Liver (tissue), 8 donors: ENCODE measurements at regions not wholly inside any gene's neighbourhood (a gene's known extent, or its start where the extent isn't known, plus 50 kb on each side); places are given as distances from the start of the nearest gene placed in this dataset.

ENCODE experiments used
- DNase-seq: peaks from one replicate; pipeline ENCODE4 v3.0.0-alpha.2; 2017; ENCODE audit warnings: low spot score
- H3K27ac ChIP-seq, 2 donors: one replicate each; pipeline ENCODE4 v1.7.0; 2013; ENCODE audit warnings: inconsistent platforms in 2 of 2, low read length in 2 of 2, control low read depth in 1 of 2, low read depth in 1 of 2, mild to moderate bottlenecking in 1 of 2
- H3K27me3 ChIP-seq, 4 donors: one replicate each; pipeline versions ENCODE4 v1.6.1 to v1.7.0; 2013; ENCODE audit warnings: low read length in 3 of 4, inconsistent platforms in 1 of 4, mild to moderate bottlenecking in 1 of 4, moderate library complexity in 1 of 4; ENCODE audit not compliant: control insufficient read depth in 4 of 4, insufficient read depth in 4 of 4
- H3K36me3 ChIP-seq, 4 donors: one replicate each; pipeline versions ENCODE4 v1.6.1 to v1.7.0; 2013; ENCODE audit warnings: low read length in 3 of 4, mild to moderate bottlenecking in 3 of 4, low read depth in 1 of 4, moderate library complexity in 1 of 4; ENCODE audit not compliant: control insufficient read depth in 4 of 4, insufficient read depth in 3 of 4
- H3K4me1 ChIP-seq, 4 donors: one replicate each; pipeline versions ENCODE4 v1.6.1 to v1.7.0; 2013; ENCODE audit warnings: low read length in 3 of 4, mild to moderate bottlenecking in 3 of 4, moderate library complexity in 1 of 4; ENCODE audit not compliant: control insufficient read depth in 4 of 4, insufficient read depth in 4 of 4
- H3K4me3 ChIP-seq, 3 donors: one replicate each; pipeline versions ENCODE4 v1.6.1 to v1.7.0; 2013; ENCODE audit warnings: low read length in 3 of 3, control low read depth in 1 of 3, low read depth in 1 of 3, mild to moderate bottlenecking in 1 of 3
- H3K9ac ChIP-seq, 2 donors: one replicate each; pipeline ENCODE4 v1.7.0; 2013; ENCODE audit warnings: low read length in 2 of 2, mild to moderate bottlenecking in 2 of 2, moderate library complexity in 2 of 2, control low read depth in 1 of 2, low read depth in 1 of 2
- H3K9me3 ChIP-seq, 4 donors: one replicate each; pipeline versions ENCODE4 v1.6.1 to v1.7.0; 2013; ENCODE audit warnings: low read length in 3 of 4; ENCODE audit not compliant: control insufficient read depth in 4 of 4
- EGR1 ChIP-seq, 2 donors: IDR thresholded peaks; 2 replicates each; pipeline ENCODE4 v1.6.1; 2016 to 2018; ENCODE audit warnings: antibody characterized with exemption in 2 of 2, low read depth in 2 of 2
- FOXA1 ChIP-seq: IDR thresholded peaks from 2 replicates; pipeline ENCODE4 v1.6.1; 2016; ENCODE audit warnings: antibody characterized with exemption
- FOXA2 ChIP-seq: IDR thresholded peaks from 2 replicates; pipeline ENCODE4 v1.6.1; 2016; ENCODE audit warnings: antibody characterized with exemption
- GABPA ChIP-seq, 2 donors: IDR thresholded peaks in 1 of 2; conservative IDR thresholded peaks in 1 of 2; 2 replicates each; pipeline ENCODE4 v1.6.1; 2016; ENCODE audit warnings: antibody characterized with exemption in 2 of 2, mild to moderate bottlenecking in 1 of 2, moderate library complexity in 1 of 2
- HNF4A ChIP-seq, 2 donors: conservative IDR thresholded peaks; 2 replicates each; pipeline ENCODE4 v1.6.1; 2016; ENCODE audit warnings: antibody characterized with exemption in 2 of 2, mild to moderate bottlenecking in 2 of 2
- HNF4G ChIP-seq: IDR thresholded peaks from 2 replicates; pipeline ENCODE4 v1.6.1; 2016; ENCODE audit warnings: antibody characterized with exemption
- JUND ChIP-seq, 2 donors: IDR thresholded peaks; 2 replicates each; pipeline ENCODE4 v1.6.1; 2016; ENCODE audit warnings: antibody characterized with exemption in 2 of 2
- NR2F2 ChIP-seq: IDR thresholded peaks from 2 replicates; pipeline ENCODE4 v1.6.1; 2016; ENCODE audit warnings: antibody characterized with exemption
- RAD21 ChIP-seq, 2 donors: IDR thresholded peaks; 2 replicates each; pipeline ENCODE4 v1.6.1; 2016; ENCODE audit warnings: antibody characterized with exemption in 2 of 2, mild to moderate bottlenecking in 2 of 2
- RXRA ChIP-seq, 2 donors: IDR thresholded peaks; 2 replicates each; pipeline ENCODE4 v1.6.1; 2017 to 2018; ENCODE audit warnings: antibody characterized with exemption in 2 of 2, mild to moderate bottlenecking in 1 of 2
- SP1 ChIP-seq: IDR thresholded peaks from 2 replicates; pipeline ENCODE4 v1.6.1; 2018; ENCODE audit warnings: antibody characterized with exemption, mild to moderate bottlenecking
- TAF1 ChIP-seq: conservative IDR thresholded peaks from 2 replicates; pipeline ENCODE4 v1.6.1; 2016; ENCODE audit warnings: antibody characterized with exemption, mild to moderate bottlenecking
- YY1 ChIP-seq: IDR thresholded peaks from 2 replicates; pipeline ENCODE4 v1.6.1; 2016; ENCODE audit warnings: antibody characterized with exemption, mild to moderate bottlenecking
- WGBS: extraction: QIAGEN DNeasy Blood & Tissue Kit; methylation state at CpG from one replicate; pipeline ENCODE4 v1.1.7; 2013; 5-methylcytosine and 5-hydroxymethylcytosine counted together
- TF ChIP-seq, protein P1 (sequence below): fragments of 150-350 bp; IDR thresholded peaks from 2 replicates; pipeline ENCODE4 v1.5.1; 2017; ENCODE audit warnings: improper control_type of control experiment, low read depth, low read length; ENCODE audit not compliant: missing input control
- TF ChIP-seq, protein P2 (sequence below): IDR thresholded peaks from 2 replicates; pipeline ENCODE4 v1.6.1; 2016; ENCODE audit warnings: antibody characterized with exemption
- TF ChIP-seq, protein P3 (sequence below): IDR thresholded peaks from 2 replicates; pipeline ENCODE4 v1.6.1; 2016; ENCODE audit warnings: antibody characterized with exemption, mild to moderate bottlenecking
- TF ChIP-seq, protein P4 (sequence below): IDR thresholded peaks from 2 replicates; pipeline ENCODE4 v1.6.1; 2016; ENCODE audit warnings: antibody characterized with exemption
- TF ChIP-seq, protein P5 (sequence below): IDR thresholded peaks from 2 replicates; pipeline ENCODE4 v1.6.1; 2016; ENCODE audit warnings: antibody characterized with exemption
- donor health status: healthy.
- donor health status: healthy.
- donor health status: healthy.
- donor health status: healthy.
- donor health status: healthy.

DNA sequence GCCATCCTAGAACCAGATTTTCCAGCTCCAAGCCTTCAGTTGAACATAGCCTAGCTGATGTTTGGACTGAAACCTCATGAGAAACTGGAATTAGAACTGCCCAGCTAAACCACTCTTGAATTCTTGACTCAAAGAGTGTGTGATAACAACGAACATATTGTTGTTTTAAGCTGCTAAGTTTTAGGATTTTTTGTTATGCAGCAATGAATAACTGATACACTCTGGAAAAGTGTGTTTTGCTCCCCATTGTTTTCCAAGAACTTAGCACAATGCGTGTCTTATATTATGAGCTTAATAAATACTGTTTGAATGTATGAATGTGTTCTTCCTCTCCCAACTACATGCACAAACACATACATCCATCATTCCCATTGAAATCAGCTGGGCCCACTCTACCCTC lies 379.6 kb downstream of the EDEM1 start:
- no peak overlapping the region for H3K9ac ChIP-seq
- DNase-seq = no peak
- H3K36me3 ChIP-seq = no peaks in the 10 kb centered on the region
- no peak overlapping the region for H3K4me3 ChIP-seq
- no peak overlapping the region for H3K27ac ChIP-seq
- TF ChIP-seq TAF1 = no peak
- no peak for TF ChIP-seq HNF4A (conservative IDR thresholded peaks at IDR 0.05)
- TF ChIP-seq, protein P1, sequence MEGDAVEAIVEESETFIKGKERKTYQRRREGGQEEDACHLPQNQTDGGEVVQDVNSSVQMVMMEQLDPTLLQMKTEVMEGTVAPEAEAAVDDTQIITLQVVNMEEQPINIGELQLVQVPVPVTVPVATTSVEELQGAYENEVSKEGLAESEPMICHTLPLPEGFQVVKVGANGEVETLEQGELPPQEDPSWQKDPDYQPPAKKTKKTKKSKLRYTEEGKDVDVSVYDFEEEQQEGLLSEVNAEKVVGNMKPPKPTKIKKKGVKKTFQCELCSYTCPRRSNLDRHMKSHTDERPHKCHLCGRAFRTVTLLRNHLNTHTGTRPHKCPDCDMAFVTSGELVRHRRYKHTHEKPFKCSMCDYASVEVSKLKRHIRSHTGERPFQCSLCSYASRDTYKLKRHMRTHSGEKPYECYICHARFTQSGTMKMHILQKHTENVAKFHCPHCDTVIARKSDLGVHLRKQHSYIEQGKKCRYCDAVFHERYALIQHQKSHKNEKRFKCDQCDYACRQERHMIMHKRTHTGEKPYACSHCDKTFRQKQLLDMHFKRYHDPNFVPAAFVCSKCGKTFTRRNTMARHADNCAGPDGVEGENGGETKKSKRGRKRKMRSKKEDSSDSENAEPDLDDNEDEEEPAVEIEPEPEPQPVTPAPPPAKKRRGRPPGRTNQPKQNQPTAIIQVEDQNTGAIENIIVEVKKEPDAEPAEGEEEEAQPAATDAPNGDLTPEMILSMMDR = no peak
- no peak for TF ChIP-seq FOXA2
- TF ChIP-seq, protein P2, sequence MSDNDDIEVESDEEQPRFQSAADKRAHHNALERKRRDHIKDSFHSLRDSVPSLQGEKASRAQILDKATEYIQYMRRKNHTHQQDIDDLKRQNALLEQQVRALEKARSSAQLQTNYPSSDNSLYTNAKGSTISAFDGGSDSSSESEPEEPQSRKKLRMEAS = no peak
- no peak for TF ChIP-seq JUND (IDR thresholded peaks at IDR 0.05)
- no peak for TF ChIP-seq FOXA1
- TF ChIP-seq SP1 = no peak
- TF ChIP-seq NR2F2 = no peak
- TF ChIP-seq, protein P3, sequence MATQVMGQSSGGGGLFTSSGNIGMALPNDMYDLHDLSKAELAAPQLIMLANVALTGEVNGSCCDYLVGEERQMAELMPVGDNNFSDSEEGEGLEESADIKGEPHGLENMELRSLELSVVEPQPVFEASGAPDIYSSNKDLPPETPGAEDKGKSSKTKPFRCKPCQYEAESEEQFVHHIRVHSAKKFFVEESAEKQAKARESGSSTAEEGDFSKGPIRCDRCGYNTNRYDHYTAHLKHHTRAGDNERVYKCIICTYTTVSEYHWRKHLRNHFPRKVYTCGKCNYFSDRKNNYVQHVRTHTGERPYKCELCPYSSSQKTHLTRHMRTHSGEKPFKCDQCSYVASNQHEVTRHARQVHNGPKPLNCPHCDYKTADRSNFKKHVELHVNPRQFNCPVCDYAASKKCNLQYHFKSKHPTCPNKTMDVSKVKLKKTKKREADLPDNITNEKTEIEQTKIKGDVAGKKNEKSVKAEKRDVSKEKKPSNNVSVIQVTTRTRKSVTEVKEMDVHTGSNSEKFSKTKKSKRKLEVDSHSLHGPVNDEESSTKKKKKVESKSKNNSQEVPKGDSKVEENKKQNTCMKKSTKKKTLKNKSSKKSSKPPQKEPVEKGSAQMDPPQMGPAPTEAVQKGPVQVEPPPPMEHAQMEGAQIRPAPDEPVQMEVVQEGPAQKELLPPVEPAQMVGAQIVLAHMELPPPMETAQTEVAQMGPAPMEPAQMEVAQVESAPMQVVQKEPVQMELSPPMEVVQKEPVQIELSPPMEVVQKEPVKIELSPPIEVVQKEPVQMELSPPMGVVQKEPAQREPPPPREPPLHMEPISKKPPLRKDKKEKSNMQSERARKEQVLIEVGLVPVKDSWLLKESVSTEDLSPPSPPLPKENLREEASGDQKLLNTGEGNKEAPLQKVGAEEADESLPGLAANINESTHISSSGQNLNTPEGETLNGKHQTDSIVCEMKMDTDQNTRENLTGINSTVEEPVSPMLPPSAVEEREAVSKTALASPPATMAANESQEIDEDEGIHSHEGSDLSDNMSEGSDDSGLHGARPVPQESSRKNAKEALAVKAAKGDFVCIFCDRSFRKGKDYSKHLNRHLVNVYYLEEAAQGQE = no peak
- no peak for TF ChIP-seq YY1
- no peak for TF ChIP-seq HNF4G
- no peak for TF ChIP-seq GABPA (IDR thresholded peaks at IDR 0.05 in 1 of 2, conservative IDR thresholded peaks at IDR 0.05 in 1 of 2)
- TF ChIP-seq, protein P4, sequence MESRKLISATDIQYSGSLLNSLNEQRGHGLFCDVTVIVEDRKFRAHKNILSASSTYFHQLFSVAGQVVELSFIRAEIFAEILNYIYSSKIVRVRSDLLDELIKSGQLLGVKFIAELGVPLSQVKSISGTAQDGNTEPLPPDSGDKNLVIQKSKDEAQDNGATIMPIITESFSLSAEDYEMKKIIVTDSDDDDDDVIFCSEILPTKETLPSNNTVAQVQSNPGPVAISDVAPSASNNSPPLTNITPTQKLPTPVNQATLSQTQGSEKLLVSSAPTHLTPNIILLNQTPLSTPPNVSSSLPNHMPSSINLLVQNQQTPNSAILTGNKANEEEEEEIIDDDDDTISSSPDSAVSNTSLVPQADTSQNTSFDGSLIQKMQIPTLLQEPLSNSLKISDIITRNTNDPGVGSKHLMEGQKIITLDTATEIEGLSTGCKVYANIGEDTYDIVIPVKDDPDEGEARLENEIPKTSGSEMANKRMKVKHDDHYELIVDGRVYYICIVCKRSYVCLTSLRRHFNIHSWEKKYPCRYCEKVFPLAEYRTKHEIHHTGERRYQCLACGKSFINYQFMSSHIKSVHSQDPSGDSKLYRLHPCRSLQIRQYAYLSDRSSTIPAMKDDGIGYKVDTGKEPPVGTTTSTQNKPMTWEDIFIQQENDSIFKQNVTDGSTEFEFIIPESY = no peak
- TF ChIP-seq RXRA (IDR thresholded peaks at IDR 0.05) = no peak
- TF ChIP-seq, protein P5, sequence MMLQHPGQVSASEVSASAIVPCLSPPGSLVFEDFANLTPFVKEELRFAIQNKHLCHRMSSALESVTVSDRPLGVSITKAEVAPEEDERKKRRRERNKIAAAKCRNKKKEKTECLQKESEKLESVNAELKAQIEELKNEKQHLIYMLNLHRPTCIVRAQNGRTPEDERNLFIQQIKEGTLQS = no peak
- H3K27me3 ChIP-seq = peaks cover 0 to 7% (median 0%) of the 10 kb centered on the region in 4 donors
- H3K9me3 ChIP-seq = peaks cover 0 to 5% (median 0%) of the 10 kb centered on the region in 4 donors
- 72% methylated on average over 2 of the region's 2 CpGs for WGBS
- no peaks in the 10 kb centered on the region for H3K4me1 ChIP-seq

DNA sequence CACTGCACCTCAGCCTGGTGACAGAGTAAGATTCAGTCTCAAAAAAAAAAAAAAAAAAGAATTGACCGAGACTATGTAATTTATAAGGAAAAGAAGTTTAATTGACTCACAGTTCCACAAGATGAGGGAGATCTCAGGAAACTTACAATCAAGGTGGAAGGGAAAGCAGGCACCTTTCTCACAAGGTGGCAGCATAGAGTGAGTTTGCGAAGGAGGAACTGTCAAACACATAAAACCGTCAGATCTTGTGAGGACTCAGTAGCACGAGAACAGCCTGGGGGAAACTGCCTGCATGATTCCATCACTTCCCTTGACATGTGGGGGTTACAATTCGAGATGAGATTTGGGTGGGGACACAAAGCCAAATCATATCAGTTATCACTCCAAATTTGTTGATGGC lies 380.9 kb downstream of the EDEM1 start:
- 31% methylated on average over 5 of the region's 5 CpGs for WGBS
- Histone ChIP-seq H3K9ac (no peak overlapping the region), H3K27me3 (peaks cover 0 to 7% (median 0%) of the 10 kb centered on the region in 4 donors), H3K9me3 (peaks cover 0 to 5% (median 0%) of the 10 kb centered on the region in 4 donors), H3K4me1 (no peaks in the 10 kb centered on the region), H3K27ac (no peak overlapping the region), H3K36me3 (no peaks in the 10 kb centered on the region), H3K4me3 (no peak overlapping the region)
- no peak for DNase-seq
- no peak for TF ChIP-seq RXRA (IDR thresholded peaks at IDR 0.05)
- TF ChIP-seq, protein P1 = no peak
- TF ChIP-seq, protein P2 = no peak
- no peak for TF ChIP-seq RAD21 (IDR thresholded peaks at IDR 0.05)
- TF ChIP-seq FOXA2 = no peak
- TF ChIP-seq, protein P4 = no peak
- TF ChIP-seq HNF4A (conservative IDR thresholded peaks at IDR 0.05) = no peak
- TF ChIP-seq EGR1 (IDR thresholded peaks at IDR 0.05; ENCODE audit: low read depth in 2 of 2) = no peak
- no peak for TF ChIP-seq TAF1
